Naive B cell (primary cell): ENCODE measurements at regions not wholly inside any gene's neighbourhood (a gene's known extent, or its start where the extent isn't known, plus 50 kb on each side); places are given as distances from the start of the nearest gene placed in this dataset.
"Not testable (repeated sequence)": the region's sequence is repeated elsewhere in the genome, so short reads cannot be mapped to it uniquely, and the experiment has no call there.

Experiments
- ATAC-seq, 2 donors: fragments of 150-1000 bp; cut with Tn5 transposase; 2 replicates each; pipeline ENCODE4 v1.10.0; 2021; ENCODE audit warnings: low read depth in 2 of 2, mild to moderate bottlenecking in 2 of 2, moderate library complexity in 2 of 2
- DNase-seq: peaks from one replicate; pipeline ENCODE4 v3.0.0; 2022
- H3K27ac Mint-ChIP-seq, 6 donors: one replicate each; pipeline ENCODE4 v1.8.0; 2020 to 2022; ENCODE audit warnings: mild to moderate bottlenecking in 6 of 6, mixed read lengths in 6 of 6, moderate library complexity in 5 of 6, inconsistent platforms in 2 of 6
- H3K27me3 Mint-ChIP-seq, 3 donors: one replicate each; pipeline ENCODE4 v1.8.0; 2021 to 2022; ENCODE audit warnings: mixed read lengths in 3 of 3, mild to moderate bottlenecking in 1 of 3
- H3K36me3 Mint-ChIP-seq, 2 donors: one replicate each; pipeline ENCODE4 v1.8.0; 2020 to 2022; ENCODE audit warnings: mixed read lengths in 2 of 2, inconsistent platforms in 1 of 2, mild to moderate bottlenecking in 1 of 2
- H3K4me1 Mint-ChIP-seq, 3 donors: one replicate each; pipeline ENCODE4 v1.8.0; 2020 to 2022; ENCODE audit warnings: mixed read lengths in 3 of 3, inconsistent platforms in 1 of 3, mild to moderate bottlenecking in 1 of 3, moderate library complexity in 1 of 3
- H3K4me3 Mint-ChIP-seq, 8 donors: one replicate each; pipeline ENCODE4 v1.8.0; 2020 to 2022; ENCODE audit warnings: mild to moderate bottlenecking in 8 of 8, mixed read lengths in 8 of 8, moderate library complexity in 8 of 8, inconsistent platforms in 2 of 8
- H3K9me3 Mint-ChIP-seq, 7 donors: one replicate each; pipeline ENCODE4 v1.8.0; 2020 to 2022; ENCODE audit warnings: mixed read lengths in 7 of 7, mild to moderate bottlenecking in 5 of 7, inconsistent platforms in 2 of 7, moderate library complexity in 1 of 7

GRCh38 chr6:169109411-169110220 lies 144.0 kb downstream of the THBS2 start:
- ATAC-seq: no peak
- Mint-ChIP-seq H3K36me3 (no peaks in the 10 kb centered on the region), H3K9me3 (peaks cover 2 to 9% (median 4%) of the 10 kb centered on the region in 7 donors), H3K27me3 (peaks cover 0 to 4% (median 0%) of the 10 kb centered on the region in 3 donors), H3K4me1 (no peaks in the 10 kb centered on the region), H3K27ac (peak overlapping the region in 2 of 6 donors; percentile 28 to 64), H3K4me3 (no peak overlapping the region)
- no peak for DNase-seq

DNA sequence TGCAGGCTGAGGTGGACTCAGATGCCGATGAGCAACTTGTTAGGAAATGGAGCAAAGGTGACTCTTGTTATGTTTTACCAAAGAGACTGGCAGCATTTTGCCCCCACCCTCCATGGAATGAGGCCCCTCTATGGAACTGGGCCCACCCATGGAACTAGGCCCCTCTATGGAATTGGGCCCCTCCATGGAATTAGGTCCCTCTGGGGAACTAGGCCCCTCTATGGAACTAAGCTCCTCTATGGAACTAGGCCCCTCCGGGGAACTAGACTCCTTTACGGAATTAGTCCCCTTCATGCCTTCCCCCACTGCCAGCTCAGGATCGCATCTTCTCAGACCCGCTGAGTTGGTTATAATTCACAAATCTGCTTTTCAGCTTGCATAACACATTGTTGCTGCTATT lies 144.9 kb downstream of the THBS2 start:
- Mint-ChIP-seq H3K4me1 (no peaks in the 10 kb centered on the region), H3K27ac (no peak overlapping the region), H3K9me3 (peaks cover 3 to 9% (median 5%) of the 10 kb centered on the region in 7 donors), H3K27me3 (peaks cover 0 to 4% (median 0%) of the 10 kb centered on the region in 3 donors), H3K36me3 (no peaks in the 10 kb centered on the region), H3K4me3 (no peak overlapping the region)
- ATAC-seq (no peak), DNase-seq (no peak)

DNA sequence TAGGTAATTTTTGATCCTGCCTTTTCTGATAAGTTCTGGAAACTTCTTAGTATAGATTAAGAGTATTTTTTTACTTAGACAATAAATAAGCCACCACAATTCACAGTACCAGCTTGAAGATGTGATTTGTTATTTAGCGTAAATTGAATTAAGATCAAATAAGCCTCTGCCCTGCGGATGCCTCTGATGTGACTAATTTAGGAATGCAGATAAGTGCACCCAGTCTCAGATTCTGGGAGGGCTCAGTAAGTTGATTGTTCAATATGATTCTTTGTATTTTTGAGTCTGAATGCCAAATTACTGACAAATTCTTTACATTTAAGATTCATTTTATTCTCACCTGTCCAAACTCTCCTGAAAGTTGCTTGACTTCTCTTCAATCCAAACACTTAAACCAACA lies 147.5 kb downstream of the THBS2 start:
- H3K9me3 Mint-ChIP-seq: peaks cover 3 to 16% (median 7%) of the 10 kb centered on the region in 7 donors
- H3K4me3 Mint-ChIP-seq: no peak overlapping the region
- no peak overlapping the region for H3K27ac Mint-ChIP-seq
- H3K4me1 Mint-ChIP-seq: no peaks in the 10 kb centered on the region
- H3K36me3 Mint-ChIP-seq: no peaks in the 10 kb centered on the region
- H3K27me3 Mint-ChIP-seq: peaks cover 0 to 4% (median 0%) of the 10 kb centered on the region in 3 donors
- DNase-seq (no peak), ATAC-seq (no peak)

GRCh38 chr6:169101981-169102380 lies 151.7 kb downstream of the THBS2 start:
- H3K4me1 Mint-ChIP-seq: no peaks in the 10 kb centered on the region
- no peak overlapping the region for H3K4me3 Mint-ChIP-seq
- no peaks in the 10 kb centered on the region for H3K27me3 Mint-ChIP-seq
- no peak for ATAC-seq
- peaks cover 0 to 10% (median 0%) of the 10 kb centered on the region in 7 donors for H3K9me3 Mint-ChIP-seq
- DNase-seq: no peak
- H3K36me3 Mint-ChIP-seq: no peaks in the 10 kb centered on the region
- no peak overlapping the region for H3K27ac Mint-ChIP-seq

GRCh38 chr6:169101036-169101805 lies 152.4 kb downstream of the THBS2 start:
- H3K27me3 Mint-ChIP-seq: no peaks in the 10 kb centered on the region
- no peak overlapping the region for H3K4me3 Mint-ChIP-seq
- H3K9me3 Mint-ChIP-seq: peaks cover 0 to 10% (median 0%) of the 10 kb centered on the region in 7 donors
- no peaks in the 10 kb centered on the region for H3K4me1 Mint-ChIP-seq
- no peak overlapping the region for H3K27ac Mint-ChIP-seq
- ATAC-seq: no peak
- H3K36me3 Mint-ChIP-seq: no peaks in the 10 kb centered on the region
- no peak for DNase-seq

GRCh38 chr6:169099411-169100202 lies 154.0 kb downstream of the THBS2 start:
- Mint-ChIP-seq H3K4me3 (no peak overlapping the region), H3K27me3 (no peaks in the 10 kb centered on the region), H3K27ac (no peak overlapping the region), H3K36me3 (no peaks in the 10 kb centered on the region), H3K4me1 (no peaks in the 10 kb centered on the region), H3K9me3 (peaks cover 0 to 10% (median 1%) of the 10 kb centered on the region in 7 donors)
- ATAC-seq: no peak
- DNase-seq: no peak

- ATAC-seq, H3K36me3 Mint-ChIP-seq, H3K4me3 Mint-ChIP-seq, H3K27me3 Mint-ChIP-seq, H3K27ac Mint-ChIP-seq, H3K4me1 Mint-ChIP-seq, DNase-seq: not testable (repeated sequence)
- H3K9me3 Mint-ChIP-seq: peaks cover 0 to 13% (median 4%) of the 10 kb centered on the region in 7 donors
These were observed 155.0 kb downstream of the THBS2 start for GRCh38 chr6:169098651-169099050.

- H3K27me3 Mint-ChIP-seq: no peaks in the 10 kb centered on the region
- H3K27ac Mint-ChIP-seq: no peak overlapping the region
- DNase-seq (no peak), ATAC-seq (no peak)
- H3K36me3 Mint-ChIP-seq: no peaks in the 10 kb centered on the region
- H3K9me3 Mint-ChIP-seq: peaks cover 0 to 17% (median 4%) of the 10 kb centered on the region in 7 donors
- H3K4me3 Mint-ChIP-seq: no peak overlapping the region
- H3K4me1 Mint-ChIP-seq: no peaks in the 10 kb centered on the region
These were observed 155.5 kb downstream of the THBS2 start for GRCh38 chr6:169098116-169098515.

GRCh38 chr6:169097381-169097959 lies 156.2 kb downstream of the THBS2 start:
- H3K27ac Mint-ChIP-seq: no peak overlapping the region
- DNase-seq: no peak
- H3K4me1 Mint-ChIP-seq: no peaks in the 10 kb centered on the region
- no peak for ATAC-seq
- no peak overlapping the region for H3K4me3 Mint-ChIP-seq
- no peaks in the 10 kb centered on the region for H3K27me3 Mint-ChIP-seq
- H3K9me3 Mint-ChIP-seq: peaks cover 0 to 15% (median 6%) of the 10 kb centered on the region in 7 donors
- no peaks in the 10 kb centered on the region for H3K36me3 Mint-ChIP-seq

DNA sequence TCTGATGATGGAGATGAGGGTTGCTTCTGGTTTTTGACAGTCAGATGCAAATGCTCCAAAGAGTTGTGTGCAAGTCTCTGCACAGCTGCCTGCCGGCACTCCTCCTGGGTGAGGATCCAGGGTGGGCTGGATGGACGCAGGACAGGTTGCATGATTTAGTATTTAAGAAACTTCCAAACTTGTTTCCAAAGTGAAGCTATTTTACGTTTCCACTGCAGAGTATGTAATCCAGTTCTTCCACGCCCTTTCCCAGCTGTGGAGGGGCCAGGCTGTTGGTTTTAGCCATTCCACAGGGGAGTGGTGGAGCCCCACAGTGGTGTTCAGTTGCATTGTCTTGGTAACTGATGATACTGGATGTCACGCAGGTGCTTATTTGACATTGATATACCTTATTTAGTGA lies 157.3 kb downstream of the THBS2 start:
- H3K36me3 Mint-ChIP-seq: no peaks in the 10 kb centered on the region
- ATAC-seq (no peak), DNase-seq (no peak)
- no peak overlapping the region for H3K27ac Mint-ChIP-seq
- no peak overlapping the region for H3K4me3 Mint-ChIP-seq
- H3K27me3 Mint-ChIP-seq: no peaks in the 10 kb centered on the region
- H3K9me3 Mint-ChIP-seq: peaks cover 5 to 18% (median 14%) of the 10 kb centered on the region in 7 donors
- no peaks in the 10 kb centered on the region for H3K4me1 Mint-ChIP-seq

DNA sequence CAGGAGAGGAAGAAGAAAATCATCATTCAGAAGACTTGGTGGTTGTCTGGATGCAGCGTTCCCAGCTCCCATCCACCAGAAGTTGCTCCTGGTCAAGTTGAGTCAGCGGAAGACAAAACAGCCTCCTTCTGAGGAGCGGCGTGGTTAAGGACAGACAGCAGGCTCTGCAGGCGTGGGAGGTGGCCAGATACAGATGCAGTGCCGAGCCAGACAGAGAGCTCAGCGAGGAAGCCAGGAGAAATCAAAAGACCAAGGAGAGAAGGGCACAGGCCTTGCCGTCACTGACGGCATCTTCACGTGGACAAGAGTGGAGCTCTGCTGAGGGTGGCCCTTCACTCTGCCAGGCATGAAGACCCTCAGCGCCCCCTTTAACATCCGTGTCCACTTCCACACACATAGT lies 158.5 kb downstream of the THBS2 start:
- no peak overlapping the region for H3K4me3 Mint-ChIP-seq
- H3K27me3 Mint-ChIP-seq: no peaks in the 10 kb centered on the region
- no peaks in the 10 kb centered on the region for H3K4me1 Mint-ChIP-seq
- H3K27ac Mint-ChIP-seq: no peak overlapping the region
- DNase-seq: no peak
- H3K36me3 Mint-ChIP-seq: peaks cover 0 to under 1% of the 10 kb centered on the region in 2 donors
- ATAC-seq: no peak
- H3K9me3 Mint-ChIP-seq: peaks cover 11 to 30% (median 25%) of the 10 kb centered on the region in 7 donors

GRCh38 chr6:169094552-169094950 lies 159.1 kb downstream of the THBS2 start:
- Mint-ChIP-seq H3K9me3 (peaks cover 16 to 36% (median 31%) of the 10 kb centered on the region in 7 donors), H3K4me1 (no peaks in the 10 kb centered on the region), H3K27me3 (no peaks in the 10 kb centered on the region), H3K36me3 (peaks cover 0 to 6% of the 10 kb centered on the region in 2 donors), H3K4me3 (no peak overlapping the region), H3K27ac (peak overlapping the region in 1 of 6 donors; percentile 17)
- ATAC-seq (no peak), DNase-seq (no peak)
